ENCODE measurements at regions not wholly inside any gene's neighbourhood (a gene's known extent, or its start where the extent isn't known, plus 50 kb on each side); places are given as distances from the start of the nearest gene placed in this dataset.

DNA sequence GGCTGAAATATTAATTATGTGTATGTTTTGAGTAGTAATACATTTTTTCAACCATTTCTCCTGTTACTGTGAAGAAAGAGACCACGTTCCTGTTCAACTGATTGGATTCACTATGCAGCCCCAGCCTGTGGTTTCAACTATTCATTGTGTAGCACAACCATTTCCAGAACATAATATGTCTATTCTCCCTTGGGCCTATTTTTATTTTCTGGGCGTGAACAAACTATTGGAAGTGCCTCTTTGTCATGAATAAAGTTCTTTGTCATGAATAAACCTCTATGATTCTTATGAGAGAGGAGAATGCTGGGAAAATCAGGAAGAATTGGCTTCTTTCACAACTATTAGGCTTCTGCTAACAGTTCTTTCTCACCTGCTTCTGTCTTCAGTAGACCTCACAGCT, 152.4 kb downstream of the GNAT3 start:
- Histone ChIP-seq H3K9me3 (replicated peaks in 1 of 2; ENCODE audit: control insufficient read depth in 1 of 2, insufficient read depth in 1 of 2, low read length in 2 of 2) (no peaks in the 10 kb centered on the region), H3K4me3 (replicated peaks in 1 of 3; ENCODE audit: low read depth in 2 of 3, low read length in 3 of 3) (no peak overlapping the region), H3K9ac (ENCODE audit: insufficient read depth, low read length, poor library complexity, severe bottlenecking) (no peak overlapping the region), H3K4me2 (replicated peaks; ENCODE audit: extremely low read depth, low read length, poor library complexity, severe bottlenecking) (no peak overlapping the region), H4K20me1 (ENCODE audit: insufficient read depth, low read length) (no peaks in the 10 kb centered on the region), H2AFZ (ENCODE audit: insufficient read depth, low read depth, low read length, poor library complexity, severe bottlenecking) (no peak overlapping the region), H3K27ac (ENCODE audit: low read depth in 1 of 2, low read length in 2 of 2) (no peak overlapping the region), H3K27me3 (ENCODE audit: control insufficient read depth in 2 of 2, insufficient read depth in 2 of 2, low read length in 2 of 2) (no peaks in the 10 kb centered on the region), H3K4me1 (ENCODE audit: control insufficient read depth in 1 of 2, insufficient read depth in 2 of 2, low read length in 2 of 2) (no peaks in the 10 kb centered on the region), H3K36me3 (replicated peaks in 1 of 2; ENCODE audit: control insufficient read depth in 1 of 2, insufficient read depth in 2 of 2, low read length in 2 of 2) (no peaks in the 10 kb centered on the region), H3K79me2 (ENCODE audit: insufficient read depth, low read length) (no peaks in the 10 kb centered on the region)
- no peak for DNase-seq
- H3K9me3 Mint-ChIP-seq, result no peaks in the 10 kb centered on the region
- WGBS (ENCODE audit: insufficient coverage), result no CpG with 5 or more reads among the region's 2 CpGs
- H3K36me3 Mint-ChIP-seq, result no peaks in the 10 kb centered on the region
- intact Hi-C loops (cut with micrococcal nuclease), result no loop called here
- H3K27me3 Mint-ChIP-seq (ENCODE audit: low read depth in 3 of 3), result peaks cover 0 to 1% (median 0%) of the 10 kb centered on the region in 3 donors
- no peaks in the 10 kb centered on the region for H3K4me1 Mint-ChIP-seq
- H3K27ac Mint-ChIP-seq, result no peak overlapping the region
- H3K4me3 Mint-ChIP-seq, result no peak overlapping the region
- TF ChIP-seq, protein P1, sequence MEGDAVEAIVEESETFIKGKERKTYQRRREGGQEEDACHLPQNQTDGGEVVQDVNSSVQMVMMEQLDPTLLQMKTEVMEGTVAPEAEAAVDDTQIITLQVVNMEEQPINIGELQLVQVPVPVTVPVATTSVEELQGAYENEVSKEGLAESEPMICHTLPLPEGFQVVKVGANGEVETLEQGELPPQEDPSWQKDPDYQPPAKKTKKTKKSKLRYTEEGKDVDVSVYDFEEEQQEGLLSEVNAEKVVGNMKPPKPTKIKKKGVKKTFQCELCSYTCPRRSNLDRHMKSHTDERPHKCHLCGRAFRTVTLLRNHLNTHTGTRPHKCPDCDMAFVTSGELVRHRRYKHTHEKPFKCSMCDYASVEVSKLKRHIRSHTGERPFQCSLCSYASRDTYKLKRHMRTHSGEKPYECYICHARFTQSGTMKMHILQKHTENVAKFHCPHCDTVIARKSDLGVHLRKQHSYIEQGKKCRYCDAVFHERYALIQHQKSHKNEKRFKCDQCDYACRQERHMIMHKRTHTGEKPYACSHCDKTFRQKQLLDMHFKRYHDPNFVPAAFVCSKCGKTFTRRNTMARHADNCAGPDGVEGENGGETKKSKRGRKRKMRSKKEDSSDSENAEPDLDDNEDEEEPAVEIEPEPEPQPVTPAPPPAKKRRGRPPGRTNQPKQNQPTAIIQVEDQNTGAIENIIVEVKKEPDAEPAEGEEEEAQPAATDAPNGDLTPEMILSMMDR (IDR thresholded peaks at IDR 0.05), result no peak

DNA sequence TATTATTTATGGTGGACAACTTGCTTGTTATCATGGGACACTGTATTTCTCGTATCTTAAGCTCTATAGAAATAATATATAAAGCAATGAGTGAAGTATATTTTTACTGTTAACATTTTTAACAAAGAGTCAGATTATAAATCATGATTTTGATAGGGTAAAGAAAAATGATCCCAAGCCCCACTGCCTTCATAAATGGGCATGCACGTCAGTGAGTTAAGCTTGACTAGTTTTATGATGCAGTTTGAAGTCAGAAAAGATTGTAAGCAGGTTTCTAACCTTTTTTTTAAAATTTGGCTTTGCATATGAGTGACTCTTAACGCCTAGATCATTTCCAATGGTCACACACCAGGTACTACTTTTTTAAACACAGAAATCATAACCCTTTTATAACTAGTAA, 152.8 kb downstream of the GNAT3 start:
- DNase-seq, result no peak
- Mint-ChIP-seq H3K4me3 (no peak overlapping the region), H3K27ac (no peak overlapping the region), H3K4me1 (no peaks in the 10 kb centered on the region), H3K27me3 (ENCODE audit: low read depth in 3 of 3) (peaks cover 0 to 1% (median 0%) of the 10 kb centered on the region in 3 donors), H3K9me3 (no peaks in the 10 kb centered on the region), H3K36me3 (no peaks in the 10 kb centered on the region)
- Histone ChIP-seq H3K4me3 (replicated peaks in 1 of 3; ENCODE audit: low read depth in 2 of 3, low read length in 3 of 3) (no peak overlapping the region), H2AFZ (ENCODE audit: insufficient read depth, low read depth, low read length, poor library complexity, severe bottlenecking) (no peak overlapping the region), H3K27ac (ENCODE audit: low read depth in 1 of 2, low read length in 2 of 2) (no peak overlapping the region), H3K4me1 (ENCODE audit: control insufficient read depth in 1 of 2, insufficient read depth in 2 of 2, low read length in 2 of 2) (no peaks in the 10 kb centered on the region), H3K9me3 (replicated peaks in 1 of 2; ENCODE audit: control insufficient read depth in 1 of 2, insufficient read depth in 1 of 2, low read length in 2 of 2) (no peaks in the 10 kb centered on the region), H3K79me2 (ENCODE audit: insufficient read depth, low read length) (no peaks in the 10 kb centered on the region), H4K20me1 (ENCODE audit: insufficient read depth, low read length) (no peaks in the 10 kb centered on the region), H3K36me3 (replicated peaks in 1 of 2; ENCODE audit: control insufficient read depth in 1 of 2, insufficient read depth in 2 of 2, low read length in 2 of 2) (no peaks in the 10 kb centered on the region), H3K27me3 (ENCODE audit: control insufficient read depth in 2 of 2, insufficient read depth in 2 of 2, low read length in 2 of 2) (no peaks in the 10 kb centered on the region), H3K9ac (ENCODE audit: insufficient read depth, low read length, poor library complexity, severe bottlenecking) (no peak overlapping the region), H3K4me2 (replicated peaks; ENCODE audit: extremely low read depth, low read length, poor library complexity, severe bottlenecking) (no peak overlapping the region)
- no CpG with 5 or more reads among the region's 3 CpGs for WGBS (ENCODE audit: insufficient coverage)
- TF ChIP-seq, protein P1 (IDR thresholded peaks at IDR 0.05), result no peak
- intact Hi-C loops (cut with micrococcal nuclease), result no loop called here
